Upper lobe of left lung (tissue), 4 donors: ENCODE measurements at regions not wholly inside any gene's neighbourhood (a gene's known extent, or its start where the extent isn't known, plus 50 kb on each side); places are given as distances from the start of the nearest gene placed in this dataset.

Source experiments
- CTCF ChIP-seq, 6 experiments: fragments of 450-650 bp in 4 of 6; fragments of 200-600 bp in 2 of 6; sonication (generic) in 2 of 6; IDR thresholded peaks; one replicate each; pipeline ENCODE4 v1.5.1; 2016 to 2019; ENCODE audit warnings: antibody characterized with exemption in 6 of 6
- POLR2AphosphoS5 ChIP-seq, 2 donors: sonication (generic); formaldehyde crosslinking; IDR thresholded peaks; one replicate each; pipeline ENCODE4 v1.5.1; 2017; ENCODE audit warnings: antibody characterized with exemption in 2 of 2

GRCh38 chr2:7919510-7919909, 762.3 kb upstream of the ID2 start:
- TF ChIP-seq CTCF (IDR thresholded peaks at IDR 0.05), result no peak
- TF ChIP-seq POLR2AphosphoS5 (IDR thresholded peaks at IDR 0.05), result no peak
